ENCODE measurements at regions not wholly inside any gene's neighbourhood (a gene's known extent, or its start where the extent isn't known, plus 50 kb on each side); places are given as distances from the start of the nearest gene placed in this dataset.

DNA sequence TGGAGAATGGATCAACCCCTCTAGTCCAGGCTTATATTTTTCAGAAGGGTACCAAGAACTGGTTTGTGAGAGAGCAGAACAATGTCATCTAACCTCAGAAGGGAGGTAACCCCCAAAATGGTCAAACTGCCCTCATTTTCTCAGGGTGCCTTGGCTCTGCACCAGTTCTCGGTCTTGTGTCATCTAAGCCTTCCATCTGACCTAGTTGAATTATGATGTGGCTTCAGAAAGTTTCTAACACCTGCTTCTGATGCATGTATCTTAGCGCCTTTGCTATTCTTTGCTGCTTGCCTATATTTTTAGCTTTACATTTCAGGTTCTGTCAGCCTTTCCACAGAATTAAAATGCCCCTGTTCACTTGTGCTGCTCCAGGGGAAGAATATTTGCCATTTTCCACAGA lies 91.7 kb upstream of the E2F8 start:
- TF ChIP-seq RAD21 (IDR thresholded peaks at IDR 0.05; ENCODE audit: low read length) (no peak), CEBPB (IDR thresholded peaks at IDR 0.05; ENCODE audit: low read depth, low read length) (no peak)
- Histone ChIP-seq H2BK20ac (ENCODE audit: low read depth, low read length) (no peak overlapping the region), H2BK5ac (ENCODE audit: low read depth, low read length, poor library complexity, severe bottlenecking) (no peak overlapping the region), H3K36me3 (ENCODE audit: control insufficient read depth, insufficient read depth, low read length) (no peaks in the 10 kb centered on the region), H3K9me1 (ENCODE audit: insufficient read depth, low read length) (no peaks in the 10 kb centered on the region), H2AK9ac (replicated peaks; ENCODE audit: low read depth, low read length, poor library complexity) (no peak overlapping the region), H3K56ac (ENCODE audit: extremely low read depth, insufficient read depth, low read length) (no peak overlapping the region), H4K91ac (ENCODE audit: insufficient read depth, low read depth, low read length) (no peak overlapping the region), H2AFZ (replicated peaks; ENCODE audit: low read length, poor library complexity) (no peak overlapping the region), H3K4me2 (ENCODE audit: low read depth, low read length) (no peak overlapping the region), H3K23ac (ENCODE audit: low read depth, low read length) (no peak overlapping the region), H3K4me1 (ENCODE audit: control insufficient read depth, insufficient read depth, low read length) (no peaks in the 10 kb centered on the region), H4K20me1 (ENCODE audit: insufficient read depth, low read length) (no peaks in the 10 kb centered on the region), H3K14ac (replicated peaks; ENCODE audit: low read depth, low read length) (no peak overlapping the region), H3K4ac (ENCODE audit: low read depth, low read length) (no peak overlapping the region), H3K79me1 (ENCODE audit: low read depth in 1 of 2, low read length in 2 of 2) (no peaks in the 10 kb centered on the region), H2AK5ac (ENCODE audit: low read depth, low read length) (no peak overlapping the region), H2BK120ac (ENCODE audit: low read depth, low read length) (no peak overlapping the region), H3K27ac (ENCODE audit: insufficient read depth, low read length) (no peak overlapping the region), H3K27me3 (ENCODE audit: control insufficient read depth, insufficient read depth, low read length) (peaks cover 57% of the 10 kb centered on the region), H3K9me3 (ENCODE audit: control insufficient read depth, insufficient read depth, low read length) (no peaks in the 10 kb centered on the region), H3K9ac (ENCODE audit: low read depth, low read length) (no peak overlapping the region), H4K8ac (ENCODE audit: low read depth in 2 of 2, low read length in 2 of 2) (no peak overlapping the region), H3K4me3 (ENCODE audit: insufficient read depth, low read depth, low read length) (no peak overlapping the region), H4K5ac (ENCODE audit: low read depth, low read length) (no peak overlapping the region), H2BK15ac (ENCODE audit: low read depth, low read length) (no peak overlapping the region), H3K18ac (ENCODE audit: low read depth, low read length) (no peak overlapping the region)
- dilution Hi-C loops (cut with HindIII; ENCODE audit: low sequenced_read_pairs, unreplicated experiment): no loop called here
- BruUV-seq (replicated peaks): no TSS peak
- in situ Hi-C loops (cut with MboI; ENCODE audit: low sequenced_read_pairs): no loop called here
- ATAC-seq (ENCODE audit: low read depth): no peak
- no CpG with 5 or more reads among the region's 2 CpGs for WGBS, 2 experiments (ENCODE audit: extremely low coverage in 2 of 2, insufficient read length in 1 of 2)
- no peak for DNase-seq
- intact Hi-C loops (cut with micrococcal nuclease): no loop called here
- ChIA-PET POLR2A (ENCODE audit: unreplicated experiment) (no interaction called here), CTCF (interaction anchor here (0.7 kb wide), 1 partner anchor 188 kb away, joined by 4 read pairs; no protein-coding TSS in a partner anchor)
